NT2/D1 (cell line): ENCODE measurements at regions not wholly inside any gene's neighbourhood (a gene's known extent, or its start where the extent isn't known, plus 50 kb on each side); places are given as distances from the start of the nearest gene placed in this dataset.

Experiments used
- SUZ12 ChIP-seq: IDR thresholded peaks from 2 replicates; pipeline ENCODE4 v1.6.1; 2011; ENCODE audit not compliant: insufficient read length, insufficient read depth; ENCODE audit errors: extremely low read depth
- YY1 ChIP-seq: IDR thresholded peaks from 2 replicates; pipeline ENCODE4 v1.6.1; 2011; ENCODE audit not compliant: insufficient read length, insufficient read depth
- ZNF274 ChIP-seq: IDR thresholded peaks from 2 replicates; pipeline ENCODE4 v1.6.1; 2011; ENCODE audit warnings: mild to moderate bottlenecking, low read depth, low read length

DNA sequence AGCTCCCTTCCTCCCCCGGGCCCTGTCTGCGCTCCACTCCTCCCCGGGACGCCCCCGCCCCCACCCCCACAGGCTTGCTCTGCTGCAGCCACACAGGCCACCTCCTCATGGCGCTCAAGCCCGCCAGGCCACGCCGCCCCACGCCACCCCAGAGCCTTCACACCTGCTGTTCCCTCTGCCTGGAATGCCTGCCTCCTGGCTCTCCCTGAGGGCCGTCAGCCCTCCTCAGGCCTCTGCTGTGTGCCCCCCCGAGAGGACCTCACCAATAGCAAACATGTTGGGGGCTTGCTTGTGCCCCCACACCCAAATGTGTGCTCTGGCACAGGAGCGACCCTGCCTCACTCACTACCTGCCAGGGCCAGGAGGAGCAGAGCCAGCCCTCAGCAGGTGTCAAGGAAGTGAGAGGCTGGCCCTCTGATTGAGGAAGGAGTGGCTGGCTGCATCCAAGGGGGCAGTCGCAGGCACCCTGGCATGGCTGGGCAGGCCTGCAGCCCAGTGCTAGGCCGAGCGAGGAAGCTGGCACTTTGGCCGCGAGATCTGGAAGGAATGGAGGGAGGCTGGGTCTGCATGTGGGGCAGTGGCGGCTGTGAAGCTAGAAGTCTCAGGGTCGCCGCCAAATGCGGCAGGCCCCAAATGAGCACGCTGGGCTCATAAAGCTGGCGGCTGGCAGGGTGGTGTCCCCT, 86.5 kb downstream of the INHBB start:
- TF ChIP-seq YY1 (no peak), SUZ12 (no peak), ZNF274 (no peak)
